OCI-LY3 (cell line): ENCODE measurements at regions not wholly inside any gene's neighbourhood (a gene's known extent, or its start where the extent isn't known, plus 50 kb on each side); places are given as distances from the start of the nearest gene placed in this dataset.

ENCODE experiments used
- EZH2phosphoT487 ChIP-seq: fragments of 200-600 bp; shearing (Covaris generic); IDR thresholded peaks from 2 replicates; pipeline ENCODE4 v1.6.1; 2018; ENCODE audit warnings: antibody characterized with exemption, mixed run types, low read depth
- TF ChIP-seq, protein P1 (sequence below): fragments of 200-600, 300-600 bp; sonication (generic); IDR thresholded peaks from 2 replicates; pipeline ENCODE4 v1.5.1; 2014; ENCODE audit warnings: antibody characterized with exemption, low read length, low read depth

DNA sequence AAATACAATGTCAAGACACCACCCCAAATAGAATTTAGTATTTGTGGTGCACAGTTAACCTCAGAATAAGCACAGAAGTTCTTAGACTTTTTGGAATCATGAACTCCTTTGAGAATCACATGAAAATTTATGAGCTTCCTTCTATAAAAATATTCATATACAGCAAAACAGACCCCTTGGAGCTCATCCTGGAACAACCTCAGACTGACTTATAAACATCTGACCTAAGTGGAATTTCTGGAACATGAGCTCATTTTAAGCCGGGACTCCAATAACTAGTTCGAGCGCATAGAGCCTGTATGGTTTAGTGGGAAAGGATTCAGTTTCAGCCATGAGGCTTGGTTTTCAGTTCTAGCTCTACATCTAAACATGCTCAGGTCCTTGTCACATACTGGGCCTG, 192.3 kb downstream of the DEPDC1B start:
- TF ChIP-seq, protein P1, sequence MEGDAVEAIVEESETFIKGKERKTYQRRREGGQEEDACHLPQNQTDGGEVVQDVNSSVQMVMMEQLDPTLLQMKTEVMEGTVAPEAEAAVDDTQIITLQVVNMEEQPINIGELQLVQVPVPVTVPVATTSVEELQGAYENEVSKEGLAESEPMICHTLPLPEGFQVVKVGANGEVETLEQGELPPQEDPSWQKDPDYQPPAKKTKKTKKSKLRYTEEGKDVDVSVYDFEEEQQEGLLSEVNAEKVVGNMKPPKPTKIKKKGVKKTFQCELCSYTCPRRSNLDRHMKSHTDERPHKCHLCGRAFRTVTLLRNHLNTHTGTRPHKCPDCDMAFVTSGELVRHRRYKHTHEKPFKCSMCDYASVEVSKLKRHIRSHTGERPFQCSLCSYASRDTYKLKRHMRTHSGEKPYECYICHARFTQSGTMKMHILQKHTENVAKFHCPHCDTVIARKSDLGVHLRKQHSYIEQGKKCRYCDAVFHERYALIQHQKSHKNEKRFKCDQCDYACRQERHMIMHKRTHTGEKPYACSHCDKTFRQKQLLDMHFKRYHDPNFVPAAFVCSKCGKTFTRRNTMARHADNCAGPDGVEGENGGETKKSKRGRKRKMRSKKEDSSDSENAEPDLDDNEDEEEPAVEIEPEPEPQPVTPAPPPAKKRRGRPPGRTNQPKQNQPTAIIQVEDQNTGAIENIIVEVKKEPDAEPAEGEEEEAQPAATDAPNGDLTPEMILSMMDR: no peak
- TF ChIP-seq EZH2phosphoT487: no peak
